Karpas-422 (cell line): ENCODE measurements at regions not wholly inside any gene's neighbourhood (a gene's known extent, or its start where the extent isn't known, plus 50 kb on each side); places are given as distances from the start of the nearest gene placed in this dataset.

Experiments
- DNase-seq: peaks from one replicate; pipeline ENCODE4 v3.0.0-alpha.2; 2015
- H2AFZ ChIP-seq: fragments of 200-600 bp; sonication (generic); 2 replicates; pipeline ENCODE4 v1.6.1; 2014; ENCODE audit warnings: antibody characterized with exemption, low read length, mixed read lengths
- H3K27ac ChIP-seq: fragments of 200-600 bp; sonication (generic); 2 replicates; pipeline ENCODE4 v1.5.1; 2014; ENCODE audit warnings: mild to moderate bottlenecking, low read length, moderate library complexity
- H3K27me3 ChIP-seq: fragments of 200-600 bp; sonication (generic); 2 replicates; pipeline ENCODE4 v1.6.1; 2014; ENCODE audit warnings: low read length, mixed read lengths
- H3K36me3 ChIP-seq: fragments of 200-600 bp; sonication (generic); 2 replicates; pipeline ENCODE4 v1.6.1; 2014; ENCODE audit warnings: low read length, mixed read lengths; ENCODE audit not compliant: insufficient read depth
- H3K4me1 ChIP-seq: fragments of 200-600 bp; sonication (generic); 2 replicates; pipeline ENCODE4 v1.6.1; 2014; ENCODE audit warnings: mild to moderate bottlenecking, low read length, mixed read lengths
- H3K4me2 ChIP-seq: fragments of 200-600 bp; sonication (generic); 2 replicates; pipeline ENCODE4 v1.6.1; 2014; ENCODE audit warnings: low read length, low read depth, mild to moderate bottlenecking; ENCODE audit not compliant: poor library complexity, severe bottlenecking
- H3K4me3 ChIP-seq: fragments of 200-600 bp; sonication (generic); 2 replicates; pipeline ENCODE4 v1.5.1; 2014; ENCODE audit warnings: mild to moderate bottlenecking, antibody characterized with exemption, low read length, mixed read lengths
- H3K79me2 ChIP-seq: fragments of 200-600 bp; sonication (generic); 2 replicates; pipeline ENCODE4 v1.6.1; 2014; ENCODE audit warnings: mild to moderate bottlenecking, low read length, mixed read lengths
- H3K9ac ChIP-seq: fragments of 200-600 bp; sonication (generic); 2 replicates; pipeline ENCODE4 v1.6.0; 2014; ENCODE audit warnings: low read length
- H3K9me2 ChIP-seq: fragments of 200-600 bp; sonication (generic), shearing (Covaris generic); replicated peaks from 2 replicates; pipeline ENCODE4 v1.6.0; 2014; ENCODE audit warnings: mild to moderate bottlenecking, low read length, moderate library complexity; ENCODE audit not compliant: insufficient read depth
- H3K9me3 ChIP-seq: fragments of 300-700, 200-600 bp; sonication (generic); 2 replicates; pipeline ENCODE4 v1.6.1; 2014; ENCODE audit warnings: low read length, mixed read lengths
- H4K20me1 ChIP-seq: fragments of 200-600 bp; sonication (generic); 2 replicates; pipeline ENCODE4 v1.6.1; 2014; ENCODE audit warnings: mild to moderate bottlenecking, antibody characterized with exemption, low read length, low read depth; ENCODE audit not compliant: insufficient read depth

GRCh38 chr10:113389969-113390368 lies 162.9 kb upstream of the HABP2 start:
- Histone ChIP-seq H3K36me3 (no peaks in the 10 kb centered on the region), H3K4me2 (no peak overlapping the region), H3K27me3 (no peaks in the 10 kb centered on the region), H3K9me3 (no peaks in the 10 kb centered on the region), H3K4me1 (no peaks in the 10 kb centered on the region), H3K4me3 (no peak overlapping the region), H2AFZ (no peak overlapping the region), H3K9ac (no peak overlapping the region), H4K20me1 (no peaks in the 10 kb centered on the region), H3K27ac (no peak overlapping the region), H3K79me2 (no peaks in the 10 kb centered on the region), H3K9me2 (no peaks in the 10 kb centered on the region)
- no peak for DNase-seq

- Histone ChIP-seq H4K20me1 (no peaks in the 10 kb centered on the region), H3K36me3 (no peaks in the 10 kb centered on the region), H3K9ac (no peak overlapping the region), H3K79me2 (no peaks in the 10 kb centered on the region), H3K9me3 (no peaks in the 10 kb centered on the region), H3K4me2 (no peak overlapping the region), H3K27ac (no peak overlapping the region), H3K9me2 (no peaks in the 10 kb centered on the region), H3K27me3 (no peaks in the 10 kb centered on the region), H2AFZ (no peak overlapping the region), H3K4me1 (no peaks in the 10 kb centered on the region), H3K4me3 (no peak overlapping the region)
- no peak for DNase-seq
Measured at GRCh38 chr10:113390896-113391295, 162.0 kb upstream of the HABP2 start.

- Histone ChIP-seq H4K20me1 (no peaks in the 10 kb centered on the region), H3K9me3 (no peaks in the 10 kb centered on the region), H3K9me2 (no peaks in the 10 kb centered on the region), H3K27ac (no peak overlapping the region), H3K9ac (no peak overlapping the region), H3K4me1 (no peaks in the 10 kb centered on the region), H3K36me3 (no peaks in the 10 kb centered on the region), H3K4me3 (no peak overlapping the region), H3K27me3 (no peaks in the 10 kb centered on the region), H2AFZ (no peak overlapping the region), H3K4me2 (no peak overlapping the region), H3K79me2 (no peaks in the 10 kb centered on the region)
- no peak for DNase-seq
Measured at GRCh38 chr10:113397047-113397446, 155.8 kb upstream of the HABP2 start.

- no peaks in the 10 kb centered on the region for H3K9me2 ChIP-seq
- no peaks in the 10 kb centered on the region for H4K20me1 ChIP-seq
- H3K27ac ChIP-seq = no peak overlapping the region
- no peaks in the 10 kb centered on the region for H3K9me3 ChIP-seq
- no peaks in the 10 kb centered on the region for H3K27me3 ChIP-seq
- no peak overlapping the region for H3K9ac ChIP-seq
- no peak overlapping the region for H3K4me2 ChIP-seq
- no peaks in the 10 kb centered on the region for H3K36me3 ChIP-seq
- DNase-seq = no peak
- no peaks in the 10 kb centered on the region for H3K79me2 ChIP-seq
- no peaks in the 10 kb centered on the region for H3K4me1 ChIP-seq
- no peak overlapping the region for H2AFZ ChIP-seq
- no peak overlapping the region for H3K4me3 ChIP-seq
Measured at GRCh38 chr10:113399065-113399464, 153.8 kb upstream of the HABP2 start.

- Histone ChIP-seq H3K9me3 (no peaks in the 10 kb centered on the region), H3K36me3 (no peaks in the 10 kb centered on the region), H3K27me3 (no peaks in the 10 kb centered on the region), H4K20me1 (no peaks in the 10 kb centered on the region), H3K4me3 (no peak overlapping the region), H3K9ac (no peak overlapping the region), H3K79me2 (no peaks in the 10 kb centered on the region), H3K4me1 (no peaks in the 10 kb centered on the region), H3K27ac (no peak overlapping the region), H3K9me2 (no peaks in the 10 kb centered on the region), H3K4me2 (no peak overlapping the region), H2AFZ (no peak overlapping the region)
- no peak for DNase-seq
Measured at GRCh38 chr10:113402602-113403001, 150.3 kb upstream of the HABP2 start.

- no peaks in the 10 kb centered on the region for H3K36me3 ChIP-seq
- H3K4me2 ChIP-seq = no peak overlapping the region
- no peaks in the 10 kb centered on the region for H3K27me3 ChIP-seq
- no peaks in the 10 kb centered on the region for H3K79me2 ChIP-seq
- H2AFZ ChIP-seq = no peak overlapping the region
- H3K27ac ChIP-seq = no peak overlapping the region
- no peak overlapping the region for H3K9ac ChIP-seq
- no peaks in the 10 kb centered on the region for H3K4me1 ChIP-seq
- no peaks in the 10 kb centered on the region for H3K9me2 ChIP-seq
- H3K9me3 ChIP-seq = no peaks in the 10 kb centered on the region
- no peak for DNase-seq
- H4K20me1 ChIP-seq = no peaks in the 10 kb centered on the region
- H3K4me3 ChIP-seq = no peak overlapping the region
Measured at GRCh38 chr10:113407218-113407617, 145.6 kb upstream of the HABP2 start.

- H3K9ac ChIP-seq = no peak overlapping the region
- H3K4me2 ChIP-seq = no peak overlapping the region
- no peaks in the 10 kb centered on the region for H3K27me3 ChIP-seq
- DNase-seq = no peak
- no peaks in the 10 kb centered on the region for H3K9me3 ChIP-seq
- H4K20me1 ChIP-seq = no peaks in the 10 kb centered on the region
- H3K9me2 ChIP-seq = no peaks in the 10 kb centered on the region
- no peak overlapping the region for H2AFZ ChIP-seq
- no peaks in the 10 kb centered on the region for H3K36me3 ChIP-seq
- no peak overlapping the region for H3K4me3 ChIP-seq
- no peaks in the 10 kb centered on the region for H3K79me2 ChIP-seq
- no peaks in the 10 kb centered on the region for H3K4me1 ChIP-seq
- no peak overlapping the region for H3K27ac ChIP-seq
Measured at GRCh38 chr10:113409175-113409574, 143.7 kb upstream of the HABP2 start.

- Histone ChIP-seq H3K9me2 (no peaks in the 10 kb centered on the region), H3K9ac (no peak overlapping the region), H3K36me3 (no peaks in the 10 kb centered on the region), H3K4me3 (no peak overlapping the region), H3K79me2 (no peaks in the 10 kb centered on the region), H3K4me2 (no peak overlapping the region), H3K4me1 (no peaks in the 10 kb centered on the region), H3K27me3 (no peaks in the 10 kb centered on the region), H3K9me3 (no peaks in the 10 kb centered on the region), H4K20me1 (no peaks in the 10 kb centered on the region), H2AFZ (no peak overlapping the region), H3K27ac (no peak overlapping the region)
- DNase-seq = no peak
Measured at GRCh38 chr10:113410618-113411017, 142.2 kb upstream of the HABP2 start.

DNA sequence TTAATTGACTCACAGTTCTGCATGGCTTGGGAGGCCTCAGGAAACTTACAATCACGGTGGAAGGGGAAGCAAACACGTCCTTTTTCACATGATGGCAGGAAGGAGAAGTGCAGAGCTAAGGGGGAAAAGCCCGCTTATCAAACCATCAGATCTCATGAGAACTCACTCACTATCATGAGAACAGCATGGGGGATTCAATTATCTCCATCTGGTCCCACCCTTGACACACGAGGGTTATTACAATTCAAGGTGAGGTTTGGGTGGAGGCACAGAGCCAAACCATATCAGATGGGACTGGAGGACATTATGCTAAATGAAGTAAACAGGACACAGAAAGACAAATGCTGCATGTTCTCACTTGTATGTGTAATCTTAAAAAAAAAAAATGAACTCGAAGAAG lies 141.4 kb upstream of the HABP2 start:
- H3K4me3 ChIP-seq = no peak overlapping the region
- no peaks in the 10 kb centered on the region for H3K36me3 ChIP-seq
- no peaks in the 10 kb centered on the region for H4K20me1 ChIP-seq
- DNase-seq = no peak
- no peaks in the 10 kb centered on the region for H3K79me2 ChIP-seq
- no peak overlapping the region for H3K27ac ChIP-seq
- H3K27me3 ChIP-seq = no peaks in the 10 kb centered on the region
- H3K4me1 ChIP-seq = no peaks in the 10 kb centered on the region
- no peak overlapping the region for H3K4me2 ChIP-seq
- H2AFZ ChIP-seq = no peak overlapping the region
- H3K9me2 ChIP-seq = no peaks in the 10 kb centered on the region
- no peaks in the 10 kb centered on the region for H3K9me3 ChIP-seq
- H3K9ac ChIP-seq = no peak overlapping the region
